Left ventricle myocardium superior (tissue), 1 donor: ENCODE measurements at regions not wholly inside any gene's neighbourhood (a gene's known extent, or its start where the extent isn't known, plus 50 kb on each side); places are given as distances from the start of the nearest gene placed in this dataset.

Experiments used
- ATAC-seq: fragments of 200-7000 bp; cut with Tn5 transposase; one replicate; pipeline ENCODE4 v1.9.1; 2020; ENCODE audit warnings: mild to moderate bottlenecking, moderate library complexity
- DNase-seq: peaks from one replicate; pipeline ENCODE4 v3.0.0-alpha.2; 2020
- intact Hi-C: fragments of 100-400 bp; cut with micrococcal nuclease; formaldehyde crosslinking; loops from one replicate; pipeline ENCODE4 v1.11.0; 2022
- donor health status: DM: no; HTN: yes; CAD: no; lungs with severe emphysema.

GRCh38 chr11:37595845-37596244 lies 997.8 kb upstream of the RAG2 start:
- ATAC-seq = no peak
- DNase-seq = no peak

GRCh38 chr11:37574361-37574760 lies 976.3 kb upstream of the RAG2 start:
- intact Hi-C loops = no loop called here
- DNase-seq (no peak), ATAC-seq (no peak)

More at GRCh38 chr11:37595845-37596244, 997.8 kb upstream of the RAG2 start:
- intact Hi-C loops = no loop called here

DNA sequence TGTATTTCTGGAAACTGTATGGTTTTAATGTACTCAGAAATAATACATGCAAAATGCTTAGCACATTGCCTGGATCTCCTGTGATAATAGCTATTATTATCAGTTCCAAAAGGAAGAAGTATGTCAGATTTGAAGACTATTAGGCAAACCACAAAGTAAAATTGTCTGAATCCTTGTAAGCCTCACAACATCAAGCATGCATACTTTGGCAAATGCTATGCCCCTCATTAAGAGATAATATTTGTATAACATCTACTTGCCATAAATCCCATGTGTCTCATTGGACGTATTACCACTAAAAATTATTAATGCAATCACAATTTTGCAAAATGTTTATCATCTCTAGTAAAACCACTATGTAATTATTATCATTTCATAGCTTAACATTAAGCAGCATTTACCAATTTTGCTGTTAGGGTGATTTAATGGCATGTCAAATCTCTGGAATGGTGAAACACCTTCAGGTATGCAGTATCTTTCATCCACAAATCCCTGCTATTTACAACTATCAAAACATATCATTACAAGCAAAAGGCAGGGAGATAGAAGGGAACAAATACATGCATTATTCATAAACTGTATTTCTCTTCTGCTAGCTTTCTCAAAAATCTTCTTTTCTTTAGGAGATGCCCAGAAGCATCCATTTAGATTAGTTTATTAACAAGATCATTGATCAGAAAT lies 974.6 kb upstream of the RAG2 start:
- intact Hi-C loops = no loop called here
- no peak for DNase-seq
- no peak for ATAC-seq

DNA sequence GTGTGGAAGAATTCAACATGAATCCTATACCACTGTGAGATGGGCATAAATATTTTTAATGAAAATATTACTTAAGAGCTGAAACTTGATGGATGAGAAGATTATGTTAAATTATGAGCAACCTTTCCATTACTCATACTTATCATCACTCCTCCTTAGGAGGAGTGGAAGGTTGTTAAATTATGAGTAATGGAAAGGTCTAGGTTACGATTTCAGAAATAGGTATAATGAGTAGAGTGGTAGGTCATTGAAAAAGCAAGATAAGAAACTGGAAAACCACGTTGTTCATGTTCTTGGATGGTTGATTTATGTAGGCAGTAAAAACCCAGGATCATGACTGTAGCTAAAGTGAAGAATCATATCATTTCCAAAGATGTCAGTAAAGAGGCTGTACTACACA lies 973.2 kb upstream of the RAG2 start:
- no peak for ATAC-seq
- DNase-seq = no peak
- intact Hi-C loops = no loop called here

DNA sequence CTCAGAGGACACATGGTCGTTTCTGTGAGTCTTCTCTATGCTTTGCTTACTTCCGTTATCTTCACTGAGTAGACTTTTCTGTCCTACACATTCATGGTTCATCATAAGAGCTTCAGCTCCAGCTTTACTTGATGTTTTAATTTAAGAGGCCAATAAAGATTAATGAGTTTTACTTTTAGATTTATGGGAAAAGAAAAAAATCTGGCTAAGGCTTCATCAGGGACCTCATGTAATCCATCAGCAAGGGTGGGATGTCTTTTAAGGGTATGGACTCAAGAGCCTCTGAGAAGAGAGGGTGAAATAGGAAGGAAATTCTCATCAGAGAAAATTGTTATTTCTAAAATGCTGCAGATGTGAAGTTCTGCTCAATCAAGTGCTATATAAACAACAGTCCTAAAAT lies 963.0 kb upstream of the RAG2 start:
- no peak for DNase-seq
- ATAC-seq = no peak
- intact Hi-C loops = no loop called here

DNA sequence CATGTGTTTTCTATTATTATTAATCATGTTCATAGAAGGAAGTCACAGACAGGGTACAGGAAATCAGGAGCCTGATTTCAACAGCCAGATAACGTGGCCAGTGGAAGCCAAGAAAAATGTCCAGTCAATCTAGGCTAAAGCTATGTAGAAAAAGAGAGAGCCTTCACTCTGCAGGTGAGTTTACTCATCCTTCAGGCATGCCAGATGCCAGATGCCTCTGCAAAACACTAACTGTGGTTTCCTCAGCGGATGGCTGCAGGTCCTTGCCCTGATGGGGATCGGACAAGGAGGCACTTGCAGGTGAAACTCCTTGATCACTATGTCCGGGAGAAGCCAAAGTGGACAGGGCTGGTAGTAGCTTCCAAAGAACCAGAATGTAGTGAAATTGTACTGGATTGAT lies 962.3 kb upstream of the RAG2 start:
- ATAC-seq (no peak), DNase-seq (no peak)
- intact Hi-C loops = no loop called here

- intact Hi-C loops = no loop called here
- ATAC-seq (no peak), DNase-seq (no peak)
Measured at GRCh38 chr11:37558619-37559210, 960.7 kb upstream of the RAG2 start.

- no peak for DNase-seq
- ATAC-seq = no peak
- intact Hi-C loops = no loop called here
Measured at GRCh38 chr11:37557990-37558389, 960.0 kb upstream of the RAG2 start.

DNA sequence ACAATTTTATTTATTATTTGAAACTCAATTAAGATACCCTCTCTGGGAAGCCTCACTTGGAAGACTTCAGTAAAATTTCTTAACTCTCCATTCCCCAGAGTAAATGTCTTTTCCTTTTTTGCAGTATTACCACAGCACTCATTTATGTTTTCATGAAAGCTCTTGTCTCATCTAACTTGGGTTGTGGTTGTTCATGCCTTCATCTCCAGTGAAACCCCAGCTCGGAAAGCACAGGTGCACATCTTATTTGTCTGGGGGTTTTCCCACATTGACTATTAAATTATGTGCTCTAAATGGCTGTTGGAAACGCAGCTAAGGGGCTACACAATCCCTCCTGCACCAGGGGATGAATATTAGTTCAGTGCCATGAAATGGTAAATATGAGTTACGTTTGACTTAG lies 954.2 kb upstream of the RAG2 start:
- intact Hi-C loops = no loop called here
- ATAC-seq = no peak
- no peak for DNase-seq

GRCh38 chr11:37544491-37544890 lies 946.5 kb upstream of the RAG2 start:
- intact Hi-C loops = no loop called here
- no peak for ATAC-seq

DNA sequence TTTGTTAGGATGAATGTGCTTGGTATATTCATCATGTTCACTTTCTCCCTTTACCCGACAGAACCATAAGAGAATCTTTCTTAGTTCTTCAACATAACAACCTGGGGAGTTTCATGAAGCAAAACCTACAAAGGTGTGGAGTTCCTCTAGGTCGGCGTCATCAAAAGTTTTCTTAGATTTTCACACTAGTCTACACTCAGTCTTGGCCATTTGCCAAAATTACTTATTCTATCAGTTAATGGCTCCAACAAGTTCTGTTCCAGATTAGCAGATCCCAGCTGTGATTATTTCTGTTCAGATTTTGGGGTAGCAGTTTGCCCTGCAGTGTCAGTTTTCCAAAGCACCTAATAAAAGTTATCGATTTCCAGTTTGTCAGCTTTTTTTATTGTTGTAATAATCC lies 935.8 kb upstream of the RAG2 start:
- no peak for DNase-seq

More at GRCh38 chr11:37544491-37544890, 946.5 kb upstream of the RAG2 start:
- DNase-seq = no peak

DNA sequence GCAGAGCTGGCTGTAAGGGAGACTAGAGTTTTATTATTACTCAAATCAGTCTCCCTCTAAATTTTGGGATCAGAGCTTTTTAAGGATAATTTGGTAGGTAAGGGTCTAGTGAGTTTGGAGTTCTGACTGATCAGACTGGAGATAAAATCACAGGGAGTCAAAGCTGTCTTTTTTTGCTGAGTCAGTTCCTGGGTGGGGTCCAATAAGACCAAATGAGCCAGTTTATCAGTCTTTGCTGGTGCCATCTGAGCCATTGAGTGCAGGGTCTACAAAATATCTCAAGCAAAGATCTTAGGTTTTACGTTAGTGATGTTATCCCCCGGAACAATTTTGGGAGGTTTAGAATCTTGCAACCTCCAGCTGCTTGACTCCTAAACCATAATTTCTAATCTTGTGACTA lies 935.1 kb upstream of the RAG2 start:
- DNase-seq (no peak), ATAC-seq (no peak)
- intact Hi-C loops = no loop called here

More for the DNA sequence above, 935.8 kb upstream of the RAG2 start:
- intact Hi-C loops = no loop called here
- ATAC-seq = no peak

- intact Hi-C loops = no loop called here
- DNase-seq (no peak), ATAC-seq (no peak)
Measured at GRCh38 chr11:37532271-37532670, 934.2 kb upstream of the RAG2 start.

DNA sequence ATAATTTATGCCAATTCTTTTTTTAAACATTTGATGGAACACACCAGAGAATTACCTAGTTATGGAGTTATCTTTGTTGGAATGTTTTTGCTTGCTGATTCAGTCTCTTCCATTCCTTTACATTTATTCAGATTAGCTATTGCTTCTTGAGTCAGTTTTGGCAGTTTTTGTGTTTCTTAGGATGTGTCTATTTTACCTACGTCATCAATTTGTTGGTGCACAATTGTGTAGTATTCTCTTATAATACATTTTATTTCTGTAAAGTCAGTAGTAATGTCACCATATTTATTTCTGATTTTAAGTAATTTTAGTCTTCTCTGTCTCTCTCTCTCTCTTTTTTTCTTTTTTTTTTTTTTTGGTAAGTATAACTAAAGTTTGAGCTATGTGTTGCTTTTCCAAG lies 929.5 kb upstream of the RAG2 start:
- intact Hi-C loops = no loop called here
- no peak for DNase-seq
- ATAC-seq = no peak

DNA sequence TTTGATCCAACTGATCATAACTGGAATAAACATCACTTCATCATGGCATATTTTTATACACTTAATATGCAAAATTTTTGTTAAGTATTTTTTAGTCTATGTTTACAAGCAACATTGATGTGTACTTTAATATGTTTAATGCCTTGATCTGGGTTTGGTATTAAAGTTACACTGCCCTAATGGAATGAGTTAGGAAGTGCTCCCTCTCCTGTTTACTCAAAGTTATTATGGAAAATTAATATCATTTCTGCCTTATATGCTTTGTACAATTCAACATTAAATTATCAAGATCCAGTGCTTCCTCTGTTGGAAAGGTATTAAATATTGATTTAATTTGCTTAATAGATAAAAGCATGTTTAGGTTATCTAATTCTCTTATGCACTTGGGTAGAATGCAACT lies 927.3 kb upstream of the RAG2 start:
- intact Hi-C loops = no loop called here
- DNase-seq (no peak), ATAC-seq (no peak)

GRCh38 chr11:37519781-37520180 lies 921.7 kb upstream of the RAG2 start:
- intact Hi-C loops = no loop called here
- DNase-seq (no peak), ATAC-seq (no peak)

DNA sequence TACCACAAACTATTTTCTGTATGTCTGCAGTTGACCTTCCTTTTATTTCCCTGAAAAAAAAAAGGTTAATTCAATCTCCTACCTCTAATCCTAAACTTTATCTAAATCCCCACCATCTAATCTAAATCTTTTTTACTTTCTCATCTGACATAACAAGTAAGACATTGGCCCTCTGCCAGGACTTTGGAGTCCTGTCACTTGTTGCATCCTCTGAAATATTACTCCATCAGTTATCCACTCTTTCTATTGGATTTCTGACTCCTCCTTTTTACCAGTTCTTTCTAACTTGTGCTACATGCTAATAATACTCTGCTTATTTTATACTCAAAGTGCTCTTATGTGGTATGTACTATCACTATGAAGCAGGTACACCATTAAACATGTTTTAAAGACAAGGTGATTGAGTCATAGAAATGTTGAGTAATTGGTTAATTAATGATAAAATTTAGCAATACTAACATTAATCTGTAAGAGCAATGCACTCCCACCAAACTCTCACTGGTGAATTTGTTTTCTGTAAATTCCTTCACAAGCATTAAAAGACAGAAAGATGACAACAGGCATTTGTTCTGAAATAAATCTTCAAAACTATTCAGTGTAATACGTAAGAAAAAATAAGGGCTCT lies 914.2 kb upstream of the RAG2 start:
- no peak for DNase-seq

GRCh38 chr11:37511425-37511933 lies 913.4 kb upstream of the RAG2 start:
- ATAC-seq (no peak), DNase-seq (no peak)
- intact Hi-C loops = no loop called here

More for the DNA sequence above, 914.2 kb upstream of the RAG2 start:
- ATAC-seq = no peak
- intact Hi-C loops = no loop called here

- intact Hi-C loops = no loop called here
- no peak for DNase-seq
- ATAC-seq = no peak
Measured at GRCh38 chr11:37509506-37509905, 911.5 kb upstream of the RAG2 start.

DNA sequence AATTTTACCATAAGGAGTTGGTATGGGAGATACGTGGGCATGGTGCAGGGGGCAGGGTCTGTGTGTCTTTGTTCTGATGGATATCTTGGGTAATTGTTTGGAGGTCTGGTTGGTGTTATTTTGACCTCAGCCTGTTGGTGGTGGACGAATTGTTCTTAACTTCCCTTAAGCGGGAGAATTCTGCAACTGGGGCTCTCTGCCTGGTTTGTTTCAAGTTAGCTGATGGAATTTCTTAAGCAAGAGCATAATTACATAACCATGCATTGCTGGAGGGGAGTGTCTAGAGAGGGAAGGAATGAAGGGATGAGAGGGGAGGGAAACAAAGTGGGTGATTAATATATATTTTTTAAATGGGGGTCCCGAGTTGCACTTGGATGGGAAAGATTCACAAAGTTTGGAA lies 908.5 kb upstream of the RAG2 start:
- intact Hi-C loops = no loop called here
- ATAC-seq = no peak

DNA sequence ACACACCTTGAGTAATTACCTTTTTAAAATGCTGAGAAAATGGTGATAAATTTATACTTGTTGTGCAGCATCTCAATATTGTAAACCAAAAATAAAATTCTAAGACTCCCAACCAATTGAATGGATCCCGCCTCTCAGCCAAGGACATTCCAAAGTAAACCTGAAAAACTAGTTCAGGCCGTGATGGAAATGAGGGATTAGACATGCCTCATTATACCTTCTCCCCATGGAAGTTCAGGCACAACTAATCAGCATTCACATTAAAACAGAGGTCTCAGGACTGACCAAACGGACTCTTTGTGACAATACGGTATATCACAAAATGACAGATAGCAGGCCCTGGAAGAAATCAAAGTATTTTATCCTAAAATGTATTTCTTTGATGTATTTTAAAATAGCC lies 907.4 kb upstream of the RAG2 start:
- no peak for ATAC-seq
- no peak for DNase-seq
- intact Hi-C loops = no loop called here

More for the DNA sequence above, 908.5 kb upstream of the RAG2 start:
- no peak for DNase-seq
